ENCODE measurements at regions not wholly inside any gene's neighbourhood (a gene's known extent, or its start where the extent isn't known, plus 50 kb on each side); places are given as distances from the start of the nearest gene placed in this dataset.

DNA sequence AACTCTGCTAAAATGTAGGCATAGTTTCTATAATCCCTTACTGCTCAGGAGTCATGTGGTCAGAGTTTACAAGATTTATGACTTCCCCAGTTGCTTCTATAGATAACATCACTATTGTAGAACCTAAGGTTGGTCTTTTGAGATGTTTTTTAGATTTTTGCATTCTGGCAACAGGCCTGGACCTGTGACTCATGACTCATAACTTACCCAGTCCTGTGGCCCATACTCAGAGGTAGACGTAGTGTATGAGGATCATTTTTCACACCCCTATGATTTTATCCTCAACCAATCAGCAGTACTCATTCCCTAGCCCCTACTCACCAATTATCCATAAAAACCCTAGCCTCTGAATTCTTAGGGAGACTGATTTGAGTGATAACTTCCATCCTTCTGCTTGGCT, 384.4 kb upstream of the DDI1 start:
- Histone ChIP-seq H3K36me3 (no peaks in the 10 kb centered on the region), H3K9me3 (no peaks in the 10 kb centered on the region), H3K27me3 (ENCODE audit: low read depth) (no peaks in the 10 kb centered on the region), H3K4me3 (no peak overlapping the region), H3K4me1 (no peaks in the 10 kb centered on the region), H3K27ac (no peak overlapping the region)
- TF ChIP-seq, protein P1, sequence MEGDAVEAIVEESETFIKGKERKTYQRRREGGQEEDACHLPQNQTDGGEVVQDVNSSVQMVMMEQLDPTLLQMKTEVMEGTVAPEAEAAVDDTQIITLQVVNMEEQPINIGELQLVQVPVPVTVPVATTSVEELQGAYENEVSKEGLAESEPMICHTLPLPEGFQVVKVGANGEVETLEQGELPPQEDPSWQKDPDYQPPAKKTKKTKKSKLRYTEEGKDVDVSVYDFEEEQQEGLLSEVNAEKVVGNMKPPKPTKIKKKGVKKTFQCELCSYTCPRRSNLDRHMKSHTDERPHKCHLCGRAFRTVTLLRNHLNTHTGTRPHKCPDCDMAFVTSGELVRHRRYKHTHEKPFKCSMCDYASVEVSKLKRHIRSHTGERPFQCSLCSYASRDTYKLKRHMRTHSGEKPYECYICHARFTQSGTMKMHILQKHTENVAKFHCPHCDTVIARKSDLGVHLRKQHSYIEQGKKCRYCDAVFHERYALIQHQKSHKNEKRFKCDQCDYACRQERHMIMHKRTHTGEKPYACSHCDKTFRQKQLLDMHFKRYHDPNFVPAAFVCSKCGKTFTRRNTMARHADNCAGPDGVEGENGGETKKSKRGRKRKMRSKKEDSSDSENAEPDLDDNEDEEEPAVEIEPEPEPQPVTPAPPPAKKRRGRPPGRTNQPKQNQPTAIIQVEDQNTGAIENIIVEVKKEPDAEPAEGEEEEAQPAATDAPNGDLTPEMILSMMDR (IDR thresholded peaks at IDR 0.05): no peak
- DNase-seq: no peak
- ATAC-seq: no peak
- intact Hi-C loops (cut with DNase I): no loop called here

DNA sequence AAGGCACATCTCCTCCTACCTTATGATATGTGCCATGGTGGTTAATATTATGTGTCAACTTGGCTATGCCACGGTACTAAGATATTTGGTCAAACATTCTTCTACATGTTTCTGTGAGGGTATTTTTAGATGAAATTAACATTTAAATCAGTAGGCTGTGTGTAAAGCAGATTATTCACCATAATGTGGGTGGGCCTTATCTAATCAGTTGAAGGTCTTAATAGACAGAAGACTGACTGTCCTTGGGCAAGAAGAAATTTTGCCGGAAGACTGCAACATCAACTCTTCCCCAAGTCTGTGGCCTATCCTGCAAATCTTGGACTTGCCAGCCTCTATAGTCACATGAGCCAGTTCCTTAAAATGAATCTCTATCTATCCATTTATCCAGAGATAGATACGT, 380.1 kb upstream of the DDI1 start:
- no peak for ATAC-seq
- H3K9me3 ChIP-seq: no peaks in the 10 kb centered on the region
- H3K36me3 ChIP-seq: no peaks in the 10 kb centered on the region
- H3K27me3 ChIP-seq (ENCODE audit: low read depth): no peaks in the 10 kb centered on the region
- no peak overlapping the region for H3K27ac ChIP-seq
- intact Hi-C loops (cut with DNase I): no loop called here
- DNase-seq: no peak
- H3K4me3 ChIP-seq: no peak overlapping the region
- TF ChIP-seq, protein P1 (IDR thresholded peaks at IDR 0.05): no peak
- no peaks in the 10 kb centered on the region for H3K4me1 ChIP-seq

DNA sequence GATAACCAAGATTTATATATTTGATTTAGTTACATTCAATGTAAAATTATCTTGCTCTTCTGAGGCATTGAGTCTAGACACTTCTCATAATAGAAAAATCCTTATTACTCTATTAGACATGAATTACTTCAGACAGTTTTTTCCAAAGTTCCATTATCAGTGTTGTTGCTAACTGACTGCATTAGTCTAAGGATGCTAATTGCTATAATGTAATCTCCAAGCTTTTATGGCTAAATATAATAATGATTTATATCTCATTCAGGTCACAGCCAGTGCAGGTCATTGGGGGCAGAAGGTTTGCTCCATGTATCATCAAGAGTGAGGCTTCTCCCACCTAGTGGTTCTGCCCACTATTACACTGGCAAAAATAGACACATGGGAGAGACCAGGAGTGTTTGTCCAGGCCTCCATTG, 377.2 kb upstream of the DDI1 start:
- H3K4me3 ChIP-seq: no peak overlapping the region
- no peaks in the 10 kb centered on the region for H3K9me3 ChIP-seq
- H3K27ac ChIP-seq: no peak overlapping the region
- no peaks in the 10 kb centered on the region for H3K36me3 ChIP-seq
- peaks cover 8% of the 10 kb centered on the region for H3K4me1 ChIP-seq
- no peak for ATAC-seq
- H3K27me3 ChIP-seq (ENCODE audit: low read depth): no peaks in the 10 kb centered on the region
- no peak for DNase-seq
- intact Hi-C loops (cut with DNase I): no loop called here
- TF ChIP-seq, protein P1 (IDR thresholded peaks at IDR 0.05): no peak

DNA sequence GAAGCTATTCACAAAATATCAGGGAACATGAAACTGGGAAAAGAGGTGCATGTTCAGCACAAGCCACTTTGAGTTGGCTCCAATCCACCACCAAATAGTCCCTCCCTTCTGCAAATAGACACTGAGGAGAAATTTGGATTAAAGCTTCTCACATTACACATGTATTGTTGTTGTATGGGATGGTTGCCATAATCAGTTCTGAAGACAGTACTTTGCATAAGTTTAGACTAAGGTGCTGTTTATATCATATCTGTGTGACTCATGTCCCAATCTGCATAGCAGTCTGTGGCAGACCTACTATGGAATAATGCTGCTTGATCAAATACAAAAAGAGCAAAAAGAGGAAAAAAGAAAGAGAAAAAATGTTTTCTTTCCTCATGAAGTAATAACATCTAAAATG, 376.7 kb upstream of the DDI1 start:
- no peaks in the 10 kb centered on the region for H3K27me3 ChIP-seq (ENCODE audit: low read depth)
- no peak for ATAC-seq
- no peaks in the 10 kb centered on the region for H3K9me3 ChIP-seq
- H3K27ac ChIP-seq: no peak overlapping the region
- TF ChIP-seq, protein P1 (IDR thresholded peaks at IDR 0.05): no peak
- DNase-seq: no peak
- peaks cover 8% of the 10 kb centered on the region for H3K4me1 ChIP-seq
- intact Hi-C loops (cut with DNase I): no loop called here
- H3K36me3 ChIP-seq: no peaks in the 10 kb centered on the region
- H3K4me3 ChIP-seq: no peak overlapping the region

DNA sequence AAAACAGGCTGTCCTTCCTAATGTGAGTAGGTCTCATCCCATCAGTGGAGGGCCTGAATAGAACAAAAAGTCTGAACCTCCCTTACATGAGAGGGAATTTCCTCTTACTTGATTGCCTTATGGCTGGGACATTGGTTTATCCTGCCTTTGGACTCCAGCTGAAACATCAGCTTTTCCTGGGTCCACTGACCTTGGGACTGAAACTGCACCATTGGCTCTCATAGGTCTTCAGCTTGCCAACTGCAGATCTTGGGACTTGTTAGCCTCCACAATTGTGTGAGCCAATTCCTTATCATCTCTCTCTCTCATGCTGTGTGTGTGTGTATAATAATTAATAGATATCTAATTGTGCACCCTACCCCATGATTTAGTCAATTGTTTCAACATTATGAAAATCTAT, 375.3 kb upstream of the DDI1 start:
- no peak for ATAC-seq
- no peaks in the 10 kb centered on the region for H3K27me3 ChIP-seq (ENCODE audit: low read depth)

More for the DNA sequence above, 375.3 kb upstream of the DDI1 start:
- Histone ChIP-seq H3K4me3 (no peak overlapping the region), H3K4me1 (peaks cover 8% of the 10 kb centered on the region), H3K36me3 (no peaks in the 10 kb centered on the region), H3K27ac (no peak overlapping the region), H3K9me3 (no peaks in the 10 kb centered on the region)
- TF ChIP-seq, protein P1 (IDR thresholded peaks at IDR 0.05): no peak
- DNase-seq: no peak
- intact Hi-C loops (cut with DNase I): no loop called here
